ENCODE measurements at regions not wholly inside any gene's neighbourhood (a gene's known extent, or its start where the extent isn't known, plus 50 kb on each side); places are given as distances from the start of the nearest gene placed in this dataset.

- DNase-seq (ENCODE audit: low read depth in 2 of 2): no peak
Measured at GRCh38 chr5:1942158-1942557, 59.4 kb upstream of the IRX4 start.

GRCh38 chr5:1939256-1939655 is 56.5 kb upstream of the IRX4 start:
- DNase-seq (ENCODE audit: low read depth in 2 of 2): no peak

GRCh38 chr5:1938310-1939000 is 55.7 kb upstream of the IRX4 start:
- DNase-seq (ENCODE audit: low read depth in 2 of 2): no peak

GRCh38 chr5:1937590-1937989 is 54.9 kb upstream of the IRX4 start:
- DNase-seq (ENCODE audit: low read depth in 2 of 2): no peak

- DNase-seq (ENCODE audit: low read depth in 2 of 2): no peak
Measured at GRCh38 chr5:1936901-1937300, 54.2 kb upstream of the IRX4 start.

- no peak for DNase-seq (ENCODE audit: low read depth in 2 of 2)
Measured at GRCh38 chr5:1936413-1936812, 53.7 kb upstream of the IRX4 start.

GRCh38 chr5:1934801-1935429 is 52.2 kb upstream of the IRX4 start:
- DNase-seq (ENCODE audit: low read depth in 2 of 2): no peak

- no peak for DNase-seq (ENCODE audit: low read depth in 2 of 2)
Measured at GRCh38 chr5:1934056-1934394, 51.3 kb upstream of the IRX4 start.

- no peak for DNase-seq (ENCODE audit: low read depth in 2 of 2)
Measured at GRCh38 chr5:1933364-1934055, 50.8 kb upstream of the IRX4 start.

Data from dermis microvascular lymphatic vessel endothelial cell (primary cell).